UCSD-AML1 (cell line): ENCODE measurements at regions not wholly inside any gene's neighbourhood (a gene's known extent, or its start where the extent isn't known, plus 50 kb on each side); places are given as distances from the start of the nearest gene placed in this dataset.

Experiments
- DNase-seq: peaks from one replicate; lab custom pipeline; 2025; ENCODE audit not compliant: unreplicated experiment; lab: John Stamatoyannopoulos, UW

DNA sequence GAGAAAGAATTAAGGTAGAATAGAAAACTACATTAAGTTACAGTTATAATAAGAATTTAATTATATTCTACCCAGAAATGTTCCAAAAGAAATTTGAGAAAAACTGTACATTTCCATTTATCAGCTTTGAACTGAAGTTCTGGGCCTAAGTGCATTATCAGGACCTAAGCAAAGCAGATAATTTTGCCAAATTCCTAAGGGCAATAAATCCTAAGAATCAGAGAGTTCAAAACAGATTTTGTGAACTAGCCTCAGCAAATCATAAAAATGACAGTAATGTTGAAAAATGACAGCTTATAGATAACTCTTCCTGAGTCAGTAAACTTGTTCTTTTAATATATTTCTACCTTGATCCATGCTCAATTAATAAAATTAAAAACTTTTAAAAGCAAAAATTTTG lies 662.1 kb upstream of the CDH9 start:
- no peak for DNase-seq

DNA sequence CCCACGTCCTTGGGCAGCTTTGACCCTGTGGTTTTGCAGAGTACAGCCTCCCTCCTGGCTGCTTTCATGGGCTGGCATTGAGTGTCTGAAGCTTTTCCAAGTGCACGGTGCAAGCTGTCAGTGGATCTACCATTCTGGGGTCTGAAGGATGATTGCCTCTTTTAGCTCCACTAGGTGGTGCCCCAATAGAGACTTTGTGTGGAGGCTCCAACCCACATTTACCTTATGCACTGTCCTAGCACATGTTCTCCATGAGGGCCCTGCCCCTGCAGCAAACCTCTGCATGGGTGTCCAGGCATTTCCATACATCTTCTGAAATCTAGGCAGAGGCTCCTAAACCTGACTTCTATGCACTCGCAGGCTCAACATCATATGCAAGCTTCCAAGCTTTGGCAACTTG lies 644.2 kb upstream of the CDH9 start:
- peak; percentile 8 for DNase-seq

DNA sequence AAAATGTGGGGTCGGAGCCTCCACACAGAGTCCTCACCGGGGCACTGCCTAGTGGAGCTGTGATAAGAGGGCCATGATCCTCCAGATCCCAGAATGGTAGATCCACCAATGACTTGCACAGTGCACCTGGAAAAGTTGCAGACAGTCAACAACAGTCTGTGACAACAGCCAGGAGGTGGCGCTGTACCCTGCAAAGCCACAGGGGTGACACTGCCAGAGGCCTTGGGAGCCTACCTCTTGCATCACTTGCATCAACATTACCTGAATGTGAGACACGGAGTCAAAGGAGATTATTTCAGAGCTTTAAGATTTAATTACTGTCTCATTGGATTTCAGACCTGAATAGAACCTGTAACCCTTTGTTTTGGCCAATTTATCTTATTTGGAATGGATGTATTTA lies 614.1 kb upstream of the CDH9 start:
- peak; percentile 3 for DNase-seq

DNA sequence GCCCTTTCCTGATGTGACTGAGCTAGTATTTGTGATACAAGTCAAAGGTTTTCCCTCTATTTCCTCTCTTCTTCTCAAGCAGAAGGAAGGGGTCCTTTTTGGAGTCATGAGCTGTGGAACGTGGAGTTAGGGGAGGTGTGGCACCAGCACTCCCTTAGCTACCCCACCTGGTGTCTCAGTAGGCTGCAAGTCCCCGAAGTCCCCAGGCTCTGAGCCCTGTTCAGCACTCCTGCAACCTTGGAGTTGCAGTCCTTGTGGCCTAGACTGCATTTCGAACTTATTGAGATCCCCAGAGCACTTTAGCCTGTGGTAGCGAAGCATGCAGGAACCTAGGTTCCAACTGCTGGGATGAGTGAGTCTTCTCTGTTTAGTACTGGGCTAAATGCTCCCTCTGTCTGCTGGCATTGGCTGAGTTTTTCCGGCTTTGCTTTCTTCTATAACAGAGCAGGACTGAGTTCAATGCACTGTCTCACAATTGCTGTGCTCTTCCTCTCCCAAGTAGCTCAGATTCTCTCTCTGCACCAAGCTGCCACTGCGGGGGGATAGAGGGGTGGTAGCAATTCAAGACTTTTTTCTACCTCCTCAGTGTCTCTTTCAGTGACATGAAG lies 600.7 kb upstream of the CDH9 start:
- DNase-seq: peak; percentile 5

DNA sequence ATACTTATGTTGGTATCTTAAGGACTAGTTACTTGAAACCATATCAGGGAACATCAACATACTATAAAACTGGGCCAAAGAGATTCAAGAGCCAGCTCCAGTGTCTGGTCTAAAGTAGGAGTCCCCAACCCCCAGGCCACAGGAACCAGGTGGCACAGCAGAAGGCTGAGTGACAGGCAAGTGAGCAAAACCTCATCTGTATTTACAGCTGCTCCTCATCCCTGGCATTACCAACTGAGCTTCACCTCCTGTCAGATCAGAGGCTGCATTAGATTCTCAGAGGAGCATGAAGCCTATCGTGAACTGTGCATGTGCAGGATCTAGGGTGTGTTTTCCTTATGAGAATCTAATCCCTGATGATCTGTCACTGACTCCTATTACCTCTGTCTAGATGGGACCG lies 581.6 kb upstream of the CDH9 start:
- no peak for DNase-seq

DNA sequence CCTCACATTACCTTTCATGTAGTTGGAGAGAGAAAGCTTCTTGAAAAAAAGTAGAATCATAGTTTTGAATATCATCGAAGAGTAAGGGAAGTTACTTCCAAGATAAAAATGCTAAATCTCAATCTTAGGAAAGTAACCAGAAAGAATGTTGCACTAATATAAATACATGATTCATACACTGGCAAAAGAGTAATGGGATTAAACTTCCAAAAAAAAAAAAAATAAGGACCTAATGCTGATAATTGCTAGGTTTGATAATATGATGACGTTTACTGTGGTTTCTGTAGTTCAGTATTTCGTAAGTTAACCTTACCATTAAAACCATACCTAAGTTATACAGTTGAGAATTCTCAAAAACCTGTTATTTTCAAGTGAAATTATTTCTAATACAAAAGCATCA lies 573.8 kb upstream of the CDH9 start:
- no peak for DNase-seq

DNA sequence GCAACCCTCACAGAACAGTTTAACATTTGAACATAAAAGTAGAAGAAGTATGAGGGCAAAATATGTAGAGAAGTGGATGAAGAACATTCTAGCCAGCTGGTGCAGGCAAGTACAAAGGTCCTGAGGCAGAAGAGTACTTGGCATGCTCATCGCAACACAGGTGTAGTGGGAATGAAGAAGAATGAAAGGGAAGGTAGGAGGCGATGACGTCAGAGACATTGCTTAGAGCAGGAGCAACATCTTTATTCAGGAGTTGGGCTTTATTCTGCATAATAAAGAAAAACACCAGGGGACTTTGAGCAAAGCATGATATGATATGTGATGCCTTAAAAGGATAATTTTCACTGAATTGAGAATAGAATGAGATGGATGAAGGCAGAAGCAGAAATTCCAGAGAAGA lies 570.6 kb upstream of the CDH9 start:
- DNase-seq: no peak

DNA sequence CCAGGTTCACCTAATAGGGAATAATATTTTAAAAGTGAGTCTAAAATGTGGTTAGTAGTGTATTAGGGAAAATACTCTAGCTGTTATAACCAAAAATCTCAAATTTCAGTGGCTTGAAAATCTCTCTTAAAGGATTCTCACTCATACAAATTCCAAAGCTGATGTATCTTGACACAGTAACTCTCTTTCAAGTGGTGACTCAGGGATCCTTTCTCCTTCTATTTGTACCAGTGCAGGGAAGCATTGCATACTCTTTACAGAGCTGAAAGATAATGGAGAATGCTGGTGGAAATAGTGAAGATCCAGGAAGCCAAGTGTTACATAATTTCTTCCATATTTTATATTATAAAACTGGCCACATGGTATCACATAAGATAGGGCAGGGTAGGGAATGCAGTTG lies 560.2 kb upstream of the CDH9 start:
- DNase-seq: no peak

DNA sequence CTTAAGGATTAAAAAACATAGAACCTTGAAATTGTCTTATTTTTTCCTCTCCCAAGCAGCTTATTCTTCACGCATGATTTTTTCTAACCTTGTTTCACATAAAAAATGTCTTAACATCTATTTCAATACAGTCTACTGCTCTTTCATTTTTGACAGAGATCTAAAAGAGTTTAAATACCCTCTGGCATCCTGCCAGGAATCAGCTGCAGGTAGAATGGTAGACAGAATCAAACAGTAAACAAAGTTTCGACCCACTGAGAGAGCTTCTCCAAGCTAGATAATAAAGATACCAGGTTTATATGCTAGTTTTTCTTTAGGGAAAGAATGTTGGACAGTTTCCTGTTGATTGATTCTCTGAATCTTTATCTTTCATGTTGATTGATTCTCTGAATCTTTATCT lies 555.8 kb upstream of the CDH9 start:
- no peak for DNase-seq

DNA sequence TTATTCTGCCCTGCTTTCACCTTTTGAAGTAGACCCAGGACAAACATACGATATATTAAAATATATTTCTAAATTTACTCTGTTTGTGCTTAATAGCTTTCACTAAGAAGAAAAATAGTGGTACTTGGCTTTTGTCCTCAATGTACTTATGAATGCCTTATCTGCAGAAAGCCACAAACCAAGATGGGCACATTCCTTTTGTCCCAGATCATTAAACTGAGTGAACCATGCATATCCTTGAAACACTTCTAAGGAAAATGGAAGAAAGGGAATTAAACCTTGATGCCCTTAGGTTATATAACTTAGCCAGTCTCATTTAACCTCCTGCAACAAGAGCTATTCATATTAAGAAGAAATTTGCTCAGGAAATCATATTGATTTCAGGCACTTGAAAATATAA lies 553.8 kb upstream of the CDH9 start:
- DNase-seq: no peak

DNA sequence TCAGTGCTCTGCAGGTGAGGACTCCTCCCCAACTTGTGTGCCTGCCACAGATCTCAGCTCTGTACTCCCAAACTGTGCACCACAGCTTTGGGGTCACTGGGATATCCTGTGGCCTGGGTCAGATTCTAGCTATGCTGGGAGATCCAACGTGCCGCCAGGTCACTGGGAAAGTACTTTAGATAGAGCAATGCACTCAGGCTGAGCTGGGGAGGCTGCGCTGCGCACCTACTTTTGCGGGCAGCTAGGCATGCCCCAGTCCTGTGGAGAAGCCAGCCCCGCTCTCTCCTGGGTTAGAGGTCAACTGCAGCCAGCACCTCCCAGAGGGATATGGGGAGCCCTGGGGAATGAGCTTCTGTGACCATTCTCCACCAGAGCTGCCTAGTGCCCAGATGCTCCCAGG lies 552.1 kb upstream of the CDH9 start:
- DNase-seq: no peak

DNA sequence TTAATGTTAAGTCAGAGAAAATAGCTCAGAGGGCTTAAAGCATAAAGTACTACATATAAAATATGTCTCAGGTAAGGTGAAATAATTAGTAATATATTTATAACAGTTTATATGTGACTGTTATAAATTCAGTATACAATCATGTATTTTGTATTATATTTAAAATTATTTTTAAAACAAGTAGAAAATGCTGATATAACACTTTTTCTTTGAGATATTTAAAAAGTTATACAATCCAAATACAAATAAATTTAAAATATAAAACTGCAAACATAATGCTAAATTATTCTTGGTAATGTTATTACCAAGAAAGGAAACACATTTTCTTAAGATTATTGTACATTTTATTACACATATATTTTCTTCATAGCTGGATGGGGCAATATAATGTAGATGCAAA lies 539.9 kb upstream of the CDH9 start:
- no peak for DNase-seq

DNA sequence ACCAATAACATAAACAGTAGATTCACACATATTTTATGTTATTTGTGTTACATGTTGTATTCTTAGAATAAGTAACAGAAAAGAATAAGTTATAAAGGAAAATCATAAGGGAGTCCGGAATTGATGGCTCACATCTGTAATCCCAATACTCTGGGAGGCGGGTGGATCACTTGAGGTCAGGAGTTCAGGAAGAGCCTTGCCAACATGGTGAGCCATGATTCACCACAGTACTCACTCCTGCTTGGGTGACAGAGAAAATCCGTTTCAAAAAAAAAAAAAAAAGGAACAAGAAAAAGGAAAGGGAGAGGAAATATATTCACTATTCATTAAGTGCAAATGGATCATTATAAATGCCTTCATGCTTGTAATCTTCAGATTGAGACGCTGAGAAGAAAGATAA lies 533.3 kb upstream of the CDH9 start:
- DNase-seq: no peak

DNA sequence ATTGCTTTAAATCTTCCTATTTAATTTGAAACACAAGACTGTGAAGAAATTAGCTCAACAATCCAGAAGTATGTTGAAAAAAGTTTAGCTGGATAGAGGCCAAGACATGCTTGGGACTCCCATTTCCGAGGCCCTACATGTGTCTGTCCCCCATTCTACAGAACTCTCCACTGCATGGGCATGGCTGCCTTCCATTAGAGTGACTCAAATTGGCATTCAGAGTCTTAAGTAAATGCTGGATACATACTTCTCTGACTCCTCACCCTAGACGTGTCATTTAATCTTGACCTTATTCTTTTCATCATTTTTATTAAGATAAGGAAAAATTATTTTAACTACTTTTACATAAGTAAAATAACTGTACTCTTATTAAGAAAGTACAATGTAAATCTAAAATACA lies 530.4 kb upstream of the CDH9 start:
- peak; percentile 0 for DNase-seq

DNA sequence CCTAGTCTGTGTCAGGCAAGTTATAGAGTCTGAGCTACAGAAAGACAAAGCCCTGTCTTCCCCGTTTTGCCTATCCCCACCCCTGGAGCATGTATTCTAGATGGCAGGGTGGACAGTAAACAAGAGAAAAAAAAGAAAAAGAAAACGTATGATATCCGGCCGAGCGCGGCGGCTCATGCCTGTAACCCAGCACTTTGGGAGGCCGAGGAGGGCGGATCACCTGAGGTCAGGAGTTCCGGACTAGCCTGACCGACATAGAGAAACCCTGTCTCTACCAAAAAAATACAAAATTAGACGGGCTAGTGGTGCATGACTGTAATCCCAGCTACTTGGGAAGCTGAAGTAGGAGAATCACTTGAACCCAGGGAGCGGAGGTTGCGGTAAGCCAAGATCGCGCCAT lies 523.0 kb upstream of the CDH9 start:
- no peak for DNase-seq

DNA sequence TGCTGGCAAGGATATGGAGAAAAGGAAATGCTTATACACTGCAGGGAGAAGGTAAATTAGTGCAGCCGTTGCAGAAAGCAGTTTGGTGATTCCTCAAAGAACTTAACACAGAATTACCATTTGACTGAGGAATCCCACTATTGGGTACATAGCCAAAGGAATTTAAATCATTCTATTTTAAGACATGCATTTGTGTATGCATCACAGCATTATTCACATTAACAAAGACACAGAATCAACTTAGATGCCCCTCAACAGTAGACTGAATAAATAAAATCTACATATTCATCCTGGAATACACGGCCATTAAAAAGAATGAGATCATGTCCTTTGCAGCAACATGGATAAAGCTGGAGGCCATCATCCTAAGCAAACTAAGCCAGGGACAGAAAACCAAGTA lies 510.1 kb upstream of the CDH9 start:
- DNase-seq: no peak

DNA sequence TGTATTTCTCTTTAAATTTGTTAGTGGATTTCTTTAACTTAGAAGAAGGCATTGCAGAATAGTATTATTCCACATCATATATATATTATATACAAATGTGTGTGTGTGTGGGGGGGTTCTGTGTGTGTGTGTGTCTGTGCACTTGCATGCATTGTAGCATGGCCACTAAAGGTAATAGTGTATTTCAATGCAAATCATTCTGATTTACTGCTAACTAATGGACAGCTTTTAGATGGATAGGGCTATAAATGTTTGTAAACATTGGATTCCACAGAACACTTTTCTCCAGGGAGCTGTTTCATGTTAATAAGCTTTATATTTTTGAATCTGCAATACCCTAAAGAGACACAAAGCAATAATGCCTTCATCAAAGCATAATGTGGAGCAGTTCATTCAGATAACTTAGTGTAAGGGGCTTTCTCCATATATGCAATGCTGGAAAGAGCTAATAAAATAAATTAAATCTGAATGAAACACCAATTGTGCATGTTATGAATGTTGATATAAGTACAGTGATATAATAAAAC lies 496.7 kb upstream of the CDH9 start:
- no peak for DNase-seq

DNA sequence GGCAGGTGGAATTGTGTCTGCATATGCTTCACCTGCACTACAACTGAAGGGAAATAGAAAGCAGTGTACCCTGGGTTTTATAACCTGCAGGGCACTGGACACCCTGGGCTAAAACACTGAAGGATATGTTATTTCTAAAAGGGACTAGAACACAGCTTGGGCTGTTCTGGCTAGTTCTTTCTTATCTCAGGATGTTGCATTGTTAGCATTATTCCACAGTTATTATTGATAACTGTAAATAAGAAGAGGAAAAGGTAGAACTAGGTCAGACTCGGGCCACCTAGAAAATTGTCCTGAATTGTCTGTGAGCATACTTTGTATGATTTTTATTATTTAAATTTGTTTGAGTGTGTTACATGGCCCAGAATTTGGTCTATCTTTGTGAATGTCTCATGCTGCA lies 493.9 kb upstream of the CDH9 start:
- DNase-seq: no peak

DNA sequence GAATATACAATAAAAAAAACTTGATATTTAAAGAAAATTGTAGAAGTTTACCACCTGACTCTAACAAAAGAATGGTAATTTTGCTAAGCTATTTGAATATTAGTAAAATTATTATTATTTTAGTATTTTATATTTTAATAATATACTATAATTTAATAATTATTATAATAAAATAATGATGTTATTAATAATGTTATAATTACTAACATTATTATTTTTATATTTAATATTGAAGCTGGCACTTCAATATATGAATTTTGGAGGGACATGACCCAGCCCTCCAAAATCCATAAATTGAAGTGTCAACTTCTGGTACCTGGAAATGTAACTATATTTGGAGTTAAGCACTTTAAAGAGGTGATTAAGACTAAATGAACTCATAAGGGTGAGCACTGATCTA lies 486.1 kb upstream of the CDH9 start:
- DNase-seq: no peak

DNA sequence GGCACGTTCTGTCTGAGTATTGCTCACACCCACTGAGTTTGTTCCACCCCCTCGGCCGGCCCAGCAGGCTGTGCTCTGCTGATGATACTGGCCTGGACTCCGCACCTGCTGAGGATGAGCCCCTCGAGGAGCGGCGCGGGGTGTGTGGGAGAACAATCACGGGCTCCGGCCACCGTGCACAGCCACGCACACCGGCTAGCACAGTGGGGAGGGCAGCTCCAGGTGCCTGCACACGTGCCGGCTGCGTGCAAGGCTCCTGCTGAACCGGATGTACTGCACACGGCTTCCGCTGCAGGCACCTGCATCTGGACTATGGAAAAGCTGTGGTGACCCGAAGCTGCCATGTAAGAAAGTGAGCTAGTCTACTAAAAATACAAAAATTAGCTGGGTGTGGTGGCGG lies 485.2 kb upstream of the CDH9 start:
- no peak for DNase-seq

DNA sequence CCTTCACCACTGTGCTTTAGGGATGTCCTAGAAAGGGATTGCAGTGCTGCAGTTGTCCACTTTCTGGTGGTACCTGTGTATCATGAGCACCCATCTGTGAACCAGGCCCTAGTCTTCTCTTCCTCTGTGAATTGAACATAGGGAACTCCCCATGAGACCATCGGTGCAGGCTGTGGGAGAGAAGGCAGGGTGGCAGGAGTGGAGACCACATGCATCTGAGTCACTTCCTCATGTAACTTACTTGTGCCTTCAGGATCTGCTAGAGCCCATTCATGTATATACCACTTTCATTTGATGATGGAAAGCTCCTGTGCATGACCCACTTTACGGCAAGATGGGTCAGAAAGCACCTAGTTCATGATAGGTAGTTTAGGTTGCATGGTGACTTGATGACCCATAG lies 478.1 kb upstream of the CDH9 start:
- peak; percentile 7 for DNase-seq

DNA sequence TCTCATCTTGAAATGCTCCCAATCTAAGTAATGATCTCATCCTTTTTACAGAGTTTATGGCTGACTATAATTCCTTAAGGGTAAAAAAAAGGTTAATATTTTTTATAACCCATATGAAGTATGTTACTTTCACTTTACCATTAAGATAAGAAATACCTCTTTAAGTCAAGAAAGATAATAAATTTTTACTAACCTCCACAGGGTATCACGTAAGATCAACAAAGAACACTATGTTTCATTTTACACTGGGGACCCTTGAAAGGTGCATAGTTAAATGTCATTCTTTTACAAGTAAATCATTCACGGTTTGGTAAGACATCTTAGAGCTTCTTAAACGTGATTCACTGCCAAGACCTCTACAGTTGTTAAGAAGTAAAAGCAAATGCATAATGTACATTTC lies 472.7 kb upstream of the CDH9 start:
- DNase-seq: no peak

DNA sequence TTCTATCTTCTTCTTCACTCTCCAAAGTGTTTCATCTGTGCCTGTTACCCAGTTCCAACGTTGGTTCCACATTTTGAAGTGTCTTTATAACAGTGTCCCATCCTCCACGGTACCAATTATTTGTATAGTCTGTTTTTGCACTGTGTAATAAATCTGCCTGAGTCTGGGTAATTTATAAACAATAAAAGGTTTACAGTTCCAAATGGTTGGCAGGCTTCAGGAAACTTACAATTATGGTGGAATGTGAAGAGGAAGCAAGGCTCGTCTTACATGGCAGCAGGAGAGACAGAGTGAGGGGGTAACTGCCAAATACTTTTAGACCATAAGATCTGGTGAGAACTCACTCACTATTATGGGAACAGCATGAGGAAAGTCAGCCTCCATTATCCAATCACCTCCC lies 465.4 kb upstream of the CDH9 start:
- DNase-seq: no peak

DNA sequence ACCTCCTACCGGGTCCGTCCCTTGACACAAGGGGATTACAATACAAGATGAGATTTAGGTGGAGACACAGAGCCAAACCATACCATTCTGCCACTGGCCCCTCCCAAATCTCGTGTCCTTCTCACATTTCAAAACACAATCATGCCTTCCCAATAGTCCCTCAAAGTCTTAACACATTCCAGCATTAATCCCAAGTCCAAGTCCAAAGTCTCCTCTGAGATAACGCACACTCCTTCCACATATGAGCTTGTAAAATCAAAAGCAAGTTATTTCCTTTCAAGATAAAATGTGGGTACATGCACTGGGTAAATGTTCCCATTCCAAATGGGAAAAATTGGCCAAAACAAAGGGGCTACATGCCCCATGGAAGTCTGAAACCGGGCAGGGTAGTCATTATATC lies 463.9 kb upstream of the CDH9 start:
- no peak for DNase-seq
